Esophagus squamous epithelium (tissue), 5 donors: ENCODE measurements at regions not wholly inside any gene's neighbourhood (a gene's known extent, or its start where the extent isn't known, plus 50 kb on each side); places are given as distances from the start of the nearest gene placed in this dataset.

Experiments
- DNase-seq: peaks from one replicate; lab custom pipeline; 2025; lab: John Stamatoyannopoulos, UW
- H3K27ac ChIP-seq, 4 donors: fragments of 200-600 bp; sonication (generic); one replicate each; pipeline ENCODE4 v1.5.1; 2016 to 2019; ENCODE audit warnings: mild to moderate bottlenecking in 1 of 4
- H3K27me3 ChIP-seq, 4 donors: fragments of 200-600 bp; sonication (generic); 1 replicate in 3 of 4; 2 replicates in 1 of 4; pipeline versions ENCODE4 v1.5.1 to v1.6.0; 2017 to 2021; ENCODE audit warnings: antibody characterized with exemption in 1 of 4
- H3K36me3 ChIP-seq, 3 donors: fragments of 200-600 bp; sonication (generic); one replicate each; pipeline ENCODE4 v1.5.1; 2016 to 2019
- H3K4me1 ChIP-seq, 3 donors: fragments of 200-600 bp; sonication (generic); one replicate each; pipeline ENCODE4 v1.5.1; 2017 to 2019
- H3K4me3 ChIP-seq, 4 donors: fragments of 200-600 bp; sonication (generic); 1 replicate in 3 of 4; 2 replicates in 1 of 4; pipeline ENCODE4 v1.5.1; 2016 to 2019; ENCODE audit warnings: mild to moderate bottlenecking in 2 of 4, moderate library complexity in 1 of 4
- H3K9me3 ChIP-seq, 3 donors: fragments of 200-600 bp; sonication (generic); one replicate each; pipeline ENCODE4 v1.5.1; 2016 to 2019
- CTCF ChIP-seq, 6 experiments: fragments of 450-650 bp in 4 of 6; fragments of 200-600 bp in 2 of 6; sonication (generic) in 2 of 6; IDR thresholded peaks; one replicate each; pipeline ENCODE4 v1.5.1; 2016 to 2019; ENCODE audit warnings: antibody characterized with exemption in 6 of 6, mild to moderate bottlenecking in 4 of 6, moderate library complexity in 4 of 6
- POLR2A ChIP-seq, 4 donors: fragments of 450-650 bp; IDR thresholded peaks; one replicate each; pipeline ENCODE4 v1.6.1; 2017; ENCODE audit warnings: antibody characterized with exemption in 4 of 4, mild to moderate bottlenecking in 4 of 4, moderate library complexity in 3 of 4
- WGBS, 2 donors: methylation state at CpG; one replicate each; pipeline ENCODE4 v1.1.5; 2018; 5-methylcytosine and 5-hydroxymethylcytosine counted together
- intact Hi-C: fragments of 100-400 bp; cut with DNase I; formaldehyde crosslinking; loops from one replicate; pipeline ENCODE4 v1.15.0; 2022
- donor health status: DM: yes; HTN: yes; CAD: no.

GRCh38 chr18:43507842-43508481 is 230.7 kb upstream of the SYT4 start:
- DNase-seq = no peak
- Histone ChIP-seq H3K4me1 (no peaks in the 10 kb centered on the region), H3K27ac (no peak overlapping the region), H3K9me3 (peaks cover 0 to 25% (median 23%) of the 10 kb centered on the region in 3 donors), H3K27me3 (no peaks in the 10 kb centered on the region), H3K4me3 (no peak overlapping the region), H3K36me3 (no peaks in the 10 kb centered on the region)
- WGBS, 2 donors = 46 to 66% methylated on average over 4 of the region's 4 CpGs
- intact Hi-C loops = no loop called here
- TF ChIP-seq POLR2A (IDR thresholded peaks at IDR 0.05) (no peak), CTCF (IDR thresholded peaks at IDR 0.05) (no peak)

- Histone ChIP-seq H3K4me3 (no peak overlapping the region), H3K36me3 (no peaks in the 10 kb centered on the region), H3K27ac (no peak overlapping the region), H3K27me3 (no peaks in the 10 kb centered on the region), H3K9me3 (peaks cover 0 to 13% (median 9%) of the 10 kb centered on the region in 3 donors), H3K4me1 (no peaks in the 10 kb centered on the region)
- intact Hi-C loops = no loop called here
- no peak for DNase-seq
- WGBS, 2 donors = 71 to 88% methylated on average over 8 of the region's 8 CpGs
- TF ChIP-seq CTCF (IDR thresholded peaks at IDR 0.05) (no peak), POLR2A (IDR thresholded peaks at IDR 0.05) (no peak)
Observed at GRCh38 chr18:43514747-43515146, 237.5 kb upstream of the SYT4 start.

GRCh38 chr18:43515481-43515880 is 238.2 kb upstream of the SYT4 start:
- Histone ChIP-seq H3K9me3 (peaks cover 0 to 13% (median 9%) of the 10 kb centered on the region in 3 donors), H3K36me3 (no peaks in the 10 kb centered on the region), H3K4me3 (no peak overlapping the region), H3K27ac (no peak overlapping the region), H3K4me1 (no peaks in the 10 kb centered on the region), H3K27me3 (no peaks in the 10 kb centered on the region)
- TF ChIP-seq CTCF (IDR thresholded peaks at IDR 0.05) (no peak), POLR2A (IDR thresholded peaks at IDR 0.05) (no peak)
- DNase-seq = no peak
- 75 to 80% methylated on average over 2 of the region's 2 CpGs for WGBS, 2 donors
- intact Hi-C loops = no loop called here

- Histone ChIP-seq H3K4me1 (no peaks in the 10 kb centered on the region), H3K9me3 (no peaks in the 10 kb centered on the region), H3K27ac (no peak overlapping the region), H3K4me3 (no peak overlapping the region), H3K36me3 (no peaks in the 10 kb centered on the region), H3K27me3 (no peaks in the 10 kb centered on the region)
- TF ChIP-seq POLR2A (IDR thresholded peaks at IDR 0.05) = no peak
- no peak for TF ChIP-seq CTCF (IDR thresholded peaks at IDR 0.05)
- intact Hi-C loops = no loop called here
- DNase-seq = no peak
Observed at GRCh38 chr18:43524260-43524659, 247.0 kb upstream of the SYT4 start.

GRCh38 chr18:43525169-43525568 is 247.9 kb upstream of the SYT4 start:
- TF ChIP-seq POLR2A (IDR thresholded peaks at IDR 0.05) (no peak), CTCF (IDR thresholded peaks at IDR 0.05) (no peak)
- DNase-seq = no peak

More at GRCh38 chr18:43525169-43525568, 247.9 kb upstream of the SYT4 start:
- H3K4me1 ChIP-seq = no peaks in the 10 kb centered on the region
- WGBS, 2 donors = 0 to 3% methylated on average over 2 of the region's 2 CpGs
- intact Hi-C loops = no loop called here
- H3K4me3 ChIP-seq = no peak overlapping the region
- H3K27ac ChIP-seq = no peak overlapping the region
- no peaks in the 10 kb centered on the region for H3K9me3 ChIP-seq
- no peaks in the 10 kb centered on the region for H3K36me3 ChIP-seq
- H3K27me3 ChIP-seq = no peaks in the 10 kb centered on the region
